Keratinocyte (primary cell): ENCODE measurements at regions not wholly inside any gene's neighbourhood (a gene's known extent, or its start where the extent isn't known, plus 50 kb on each side); places are given as distances from the start of the nearest gene placed in this dataset.

Experiments used
- EZH2 ChIP-seq: IDR thresholded peaks from one replicate; pipeline ENCODE4 v1.6.1; 2012; ENCODE audit warnings: inconsistent platforms, mild to moderate bottlenecking, low read length, moderate library complexity
- TF ChIP-seq, protein P1 (sequence below), 3 experiments: IDR thresholded peaks in 1 of 3; conservative IDR thresholded peaks in 1 of 3; optimal IDR thresholded peaks in 1 of 3; 2 replicates in 2 of 3; 3 replicates in 1 of 3; pipeline versions ENCODE3 to v1.5.1; 2011; ENCODE audit warnings: low read length in 3 of 3, mild to moderate bottlenecking in 3 of 3, moderate library complexity in 2 of 3, control low read depth in 1 of 3, inconsistent platforms in 1 of 3; ENCODE audit not compliant: insufficient read depth in 2 of 3; ENCODE audit errors: extremely low read depth in 1 of 3

DNA sequence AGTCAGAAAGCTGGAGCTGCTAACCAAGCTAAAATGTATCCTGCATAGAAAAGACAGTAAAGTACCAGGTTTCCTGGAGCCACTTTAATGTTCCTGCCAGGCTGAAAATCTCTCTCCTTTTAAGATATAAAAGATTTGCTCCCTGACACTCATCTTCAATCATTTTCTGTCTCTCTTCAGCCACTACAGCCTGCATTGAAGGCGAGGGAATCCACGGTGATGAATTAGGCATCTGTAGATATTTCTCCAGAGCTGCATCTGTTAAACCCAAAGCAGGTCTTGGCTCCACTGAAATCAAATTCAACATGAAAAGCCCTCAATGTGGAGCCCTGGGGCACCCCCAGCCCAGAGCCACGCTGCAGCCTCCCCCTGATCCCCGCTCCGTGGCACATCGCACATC lies 94.7 kb upstream of the CRHR1 start:
- TF ChIP-seq, protein P1, sequence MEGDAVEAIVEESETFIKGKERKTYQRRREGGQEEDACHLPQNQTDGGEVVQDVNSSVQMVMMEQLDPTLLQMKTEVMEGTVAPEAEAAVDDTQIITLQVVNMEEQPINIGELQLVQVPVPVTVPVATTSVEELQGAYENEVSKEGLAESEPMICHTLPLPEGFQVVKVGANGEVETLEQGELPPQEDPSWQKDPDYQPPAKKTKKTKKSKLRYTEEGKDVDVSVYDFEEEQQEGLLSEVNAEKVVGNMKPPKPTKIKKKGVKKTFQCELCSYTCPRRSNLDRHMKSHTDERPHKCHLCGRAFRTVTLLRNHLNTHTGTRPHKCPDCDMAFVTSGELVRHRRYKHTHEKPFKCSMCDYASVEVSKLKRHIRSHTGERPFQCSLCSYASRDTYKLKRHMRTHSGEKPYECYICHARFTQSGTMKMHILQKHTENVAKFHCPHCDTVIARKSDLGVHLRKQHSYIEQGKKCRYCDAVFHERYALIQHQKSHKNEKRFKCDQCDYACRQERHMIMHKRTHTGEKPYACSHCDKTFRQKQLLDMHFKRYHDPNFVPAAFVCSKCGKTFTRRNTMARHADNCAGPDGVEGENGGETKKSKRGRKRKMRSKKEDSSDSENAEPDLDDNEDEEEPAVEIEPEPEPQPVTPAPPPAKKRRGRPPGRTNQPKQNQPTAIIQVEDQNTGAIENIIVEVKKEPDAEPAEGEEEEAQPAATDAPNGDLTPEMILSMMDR (optimal IDR thresholded peaks at IDR 0.05 in 1 of 3, IDR thresholded peaks at IDR 0.05 in 1 of 3, conservative IDR thresholded peaks at IDR 0.05 in 1 of 3; ENCODE audit: extremely low read depth in 1 of 3, insufficient read depth in 2 of 3, low read length in 3 of 3): no peak
- TF ChIP-seq EZH2: no peak
